Tibial artery (tissue), 4 donors: ENCODE measurements at regions not wholly inside any gene's neighbourhood (a gene's known extent, or its start where the extent isn't known, plus 50 kb on each side); places are given as distances from the start of the nearest gene placed in this dataset.

Source experiments
- DNase-seq, 2 donors: peaks; one replicate each; pipeline ENCODE4 v3.0.0-alpha.2; 2019
- H3K27ac ChIP-seq, 2 donors: fragments of 200-600 bp; sonication (generic) in 1 of 2; 1 replicate in 1 of 2; 2 replicates in 1 of 2; pipeline ENCODE4 v1.5.1; 2018 to 2019; ENCODE audit warnings: mild to moderate bottlenecking in 1 of 2
- H3K27me3 ChIP-seq, 2 donors: fragments of 200-600 bp; sonication (generic) in 1 of 2; one replicate each; pipeline versions ENCODE4 v1.5.1 to v1.6.0; 2016 to 2019
- H3K36me3 ChIP-seq, 3 donors: fragments of 200-600 bp; sonication (generic) in 2 of 3; one replicate each; pipeline ENCODE4 v1.5.1; 2016 to 2019; ENCODE audit warnings: mild to moderate bottlenecking in 2 of 3
- H3K4me1 ChIP-seq, 4 donors: fragments of 200-600 bp; sonication (generic) in 2 of 4; 1 replicate in 3 of 4; 2 replicates in 1 of 4; pipeline ENCODE4 v1.5.1; 2016 to 2019
- H3K4me3 ChIP-seq, 2 donors: fragments of 200-600 bp; sonication (generic) in 1 of 2; 1 replicate in 1 of 2; 2 replicates in 1 of 2; pipeline ENCODE4 v1.5.1; 2018 to 2019; ENCODE audit warnings: mild to moderate bottlenecking in 2 of 2
- H3K9me3 ChIP-seq, 3 donors: fragments of 200-600 bp; sonication (generic) in 1 of 3; one replicate each; pipeline ENCODE4 v1.5.1; 2016 to 2019
- intact Hi-C: fragments of 100-400 bp; cut with DNase I; formaldehyde crosslinking; loops from one replicate; pipeline ENCODE4 v1.15.0; 2023; ENCODE audit warnings: low total_unique reads
- TF ChIP-seq, protein P1 (sequence below), 2 experiments: fragments of 200-600 bp in 1 of 2; fragments of 450-650 bp in 1 of 2; IDR thresholded peaks; one replicate each; pipeline ENCODE4 v1.5.1; 2017 to 2019; ENCODE audit warnings: antibody characterized with exemption in 2 of 2, mild to moderate bottlenecking in 1 of 2, moderate library complexity in 1 of 2

DNA sequence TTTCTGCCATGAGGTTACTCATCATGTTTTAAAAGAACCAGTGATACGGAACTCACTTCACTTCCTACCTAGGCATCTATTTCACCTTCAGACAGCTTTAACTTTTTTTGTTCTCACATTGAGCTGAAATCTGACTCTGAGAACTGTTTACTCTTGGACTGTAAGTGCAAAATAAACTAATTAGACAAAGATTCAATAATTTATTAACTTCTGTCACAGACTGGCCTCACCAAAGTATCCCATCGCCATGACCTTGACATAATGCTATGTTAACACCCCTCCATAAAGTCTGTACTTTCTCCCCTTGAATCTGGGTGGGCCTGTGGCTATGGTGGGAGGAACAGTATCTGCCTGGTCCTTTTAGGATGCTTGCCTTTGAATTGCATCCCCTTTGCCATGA is 448.1 kb downstream of the CBLN4 start:
- no peaks in the 10 kb centered on the region for H3K4me1 ChIP-seq
- intact Hi-C loops: no loop called here
- H3K27me3 ChIP-seq: no peaks in the 10 kb centered on the region
- DNase-seq: no peak
- H3K9me3 ChIP-seq: no peaks in the 10 kb centered on the region
- TF ChIP-seq, protein P1, sequence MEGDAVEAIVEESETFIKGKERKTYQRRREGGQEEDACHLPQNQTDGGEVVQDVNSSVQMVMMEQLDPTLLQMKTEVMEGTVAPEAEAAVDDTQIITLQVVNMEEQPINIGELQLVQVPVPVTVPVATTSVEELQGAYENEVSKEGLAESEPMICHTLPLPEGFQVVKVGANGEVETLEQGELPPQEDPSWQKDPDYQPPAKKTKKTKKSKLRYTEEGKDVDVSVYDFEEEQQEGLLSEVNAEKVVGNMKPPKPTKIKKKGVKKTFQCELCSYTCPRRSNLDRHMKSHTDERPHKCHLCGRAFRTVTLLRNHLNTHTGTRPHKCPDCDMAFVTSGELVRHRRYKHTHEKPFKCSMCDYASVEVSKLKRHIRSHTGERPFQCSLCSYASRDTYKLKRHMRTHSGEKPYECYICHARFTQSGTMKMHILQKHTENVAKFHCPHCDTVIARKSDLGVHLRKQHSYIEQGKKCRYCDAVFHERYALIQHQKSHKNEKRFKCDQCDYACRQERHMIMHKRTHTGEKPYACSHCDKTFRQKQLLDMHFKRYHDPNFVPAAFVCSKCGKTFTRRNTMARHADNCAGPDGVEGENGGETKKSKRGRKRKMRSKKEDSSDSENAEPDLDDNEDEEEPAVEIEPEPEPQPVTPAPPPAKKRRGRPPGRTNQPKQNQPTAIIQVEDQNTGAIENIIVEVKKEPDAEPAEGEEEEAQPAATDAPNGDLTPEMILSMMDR (IDR thresholded peaks at IDR 0.05): no peak
- no peaks in the 10 kb centered on the region for H3K36me3 ChIP-seq
- no peak overlapping the region for H3K4me3 ChIP-seq
- no peak overlapping the region for H3K27ac ChIP-seq

DNA sequence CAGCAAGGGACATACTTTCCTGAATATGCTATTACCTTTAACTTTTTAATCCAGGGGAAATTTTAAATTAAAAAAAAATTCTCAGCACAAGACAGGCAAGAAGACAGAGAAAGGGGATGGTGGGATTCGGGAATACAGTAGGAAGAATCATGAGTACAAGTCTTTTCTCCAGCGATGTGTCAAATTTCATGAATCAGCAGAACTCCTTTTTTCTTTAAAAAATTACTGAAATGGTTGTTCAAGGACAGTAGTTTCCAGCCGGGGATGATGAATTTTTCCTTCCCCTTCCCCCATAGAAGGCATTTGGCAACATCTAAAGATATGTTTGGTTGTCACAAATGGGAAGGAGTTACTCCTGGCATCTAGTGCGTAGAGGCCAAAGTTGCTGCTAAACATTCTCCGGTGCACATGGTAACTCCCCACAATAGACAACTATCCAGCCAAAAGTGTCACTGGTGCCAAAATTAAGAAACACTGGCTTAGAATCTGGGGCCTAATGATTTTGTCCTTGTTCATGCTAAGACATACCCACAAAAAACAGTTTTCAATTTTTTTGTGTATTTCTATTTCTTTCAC is 450.2 kb downstream of the CBLN4 start:
- intact Hi-C loops: no loop called here
- TF ChIP-seq, protein P1 (IDR thresholded peaks at IDR 0.05): no peak
- H3K27ac ChIP-seq: no peak overlapping the region

DNA sequence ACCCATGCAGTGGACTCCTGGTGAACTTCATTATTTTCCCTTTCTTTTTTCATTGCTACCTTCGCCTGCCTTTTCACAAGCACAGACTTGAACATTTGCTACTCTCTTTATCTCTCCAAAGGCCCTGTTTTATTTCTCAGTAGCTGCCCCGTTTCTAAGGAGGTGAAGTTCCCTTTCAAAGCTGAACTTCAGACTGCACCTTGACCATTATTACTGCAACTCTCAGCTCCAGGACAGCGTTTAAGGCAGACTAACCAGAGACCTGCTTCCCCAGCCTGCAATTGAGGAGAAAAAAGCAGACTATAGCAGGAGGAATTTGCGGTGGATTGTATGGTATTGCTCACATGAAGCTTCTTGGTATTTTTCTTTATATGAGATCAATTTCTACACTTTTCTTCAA is 460.7 kb downstream of the CBLN4 start:
- DNase-seq: no peak
- no peaks in the 10 kb centered on the region for H3K27me3 ChIP-seq
- no peak overlapping the region for H3K27ac ChIP-seq
- no peaks in the 10 kb centered on the region for H3K4me1 ChIP-seq
- intact Hi-C loops: no loop called here
- no peak overlapping the region for H3K4me3 ChIP-seq
- TF ChIP-seq, protein P1 (IDR thresholded peaks at IDR 0.05): no peak
- no peaks in the 10 kb centered on the region for H3K9me3 ChIP-seq
- no peaks in the 10 kb centered on the region for H3K36me3 ChIP-seq

More for the DNA sequence above, 450.2 kb downstream of the CBLN4 start:
- H3K27me3 ChIP-seq: no peaks in the 10 kb centered on the region
- no peak overlapping the region for H3K4me3 ChIP-seq
- no peaks in the 10 kb centered on the region for H3K9me3 ChIP-seq
- DNase-seq: no peak
- no peaks in the 10 kb centered on the region for H3K4me1 ChIP-seq
- no peaks in the 10 kb centered on the region for H3K36me3 ChIP-seq

DNA sequence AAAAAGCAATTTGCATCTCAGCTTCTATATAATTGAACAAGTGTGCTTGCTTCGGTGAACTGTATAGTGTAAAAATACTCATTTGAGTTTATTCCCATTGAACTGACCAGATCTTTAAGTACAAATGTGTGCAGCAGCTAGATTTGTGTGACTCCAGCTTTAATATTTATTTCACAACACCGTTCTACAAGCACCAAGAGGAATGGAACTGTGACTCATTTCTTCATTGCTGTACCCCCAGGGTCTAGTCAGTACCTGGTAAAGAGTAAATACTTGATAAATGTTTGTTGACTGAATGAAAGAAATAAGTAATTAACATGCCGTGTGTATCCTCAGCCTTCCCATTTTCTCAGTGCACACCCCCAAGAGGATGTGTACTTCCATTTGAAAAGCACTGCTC is 464.8 kb downstream of the CBLN4 start:
- no peaks in the 10 kb centered on the region for H3K36me3 ChIP-seq
- no peaks in the 10 kb centered on the region for H3K9me3 ChIP-seq
- no peaks in the 10 kb centered on the region for H3K4me1 ChIP-seq
- TF ChIP-seq, protein P1 (IDR thresholded peaks at IDR 0.05): no peak
- H3K27ac ChIP-seq: no peak overlapping the region
- intact Hi-C loops: no loop called here
- no peak for DNase-seq
- no peak overlapping the region for H3K4me3 ChIP-seq
- H3K27me3 ChIP-seq: no peaks in the 10 kb centered on the region

DNA sequence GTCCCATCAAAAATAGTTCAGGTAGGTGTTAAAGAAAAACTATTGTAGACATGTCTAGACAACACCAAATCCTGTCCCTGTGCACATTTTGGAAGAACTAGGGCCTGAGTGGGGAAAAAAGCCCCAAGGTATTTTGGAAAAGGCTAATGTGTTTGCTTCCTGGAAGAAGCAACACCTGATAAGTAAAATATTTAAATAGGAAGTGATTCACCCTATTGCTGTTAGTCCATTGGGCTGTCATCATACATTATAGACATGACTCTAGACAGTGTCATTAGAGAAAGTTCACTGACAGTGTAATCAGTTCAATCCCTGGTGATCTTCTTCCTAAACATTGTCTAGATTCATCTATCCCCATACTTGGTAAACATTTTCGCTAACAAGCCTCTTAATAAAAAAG is 465.3 kb downstream of the CBLN4 start:
- TF ChIP-seq, protein P1 (IDR thresholded peaks at IDR 0.05): no peak
- Histone ChIP-seq H3K9me3 (no peaks in the 10 kb centered on the region), H3K36me3 (no peaks in the 10 kb centered on the region), H3K27ac (no peak overlapping the region), H3K4me3 (no peak overlapping the region), H3K27me3 (no peaks in the 10 kb centered on the region), H3K4me1 (no peaks in the 10 kb centered on the region)
- intact Hi-C loops: no loop called here
- DNase-seq: no peak
